Activated B cell treated with CpG ODN at 0.5 μM for 24 hours (primary cell): ENCODE measurements at regions not wholly inside any gene's neighbourhood (a gene's known extent, or its start where the extent isn't known, plus 50 kb on each side); places are given as distances from the start of the nearest gene placed in this dataset.

Source experiments
- ATAC-seq: fragments of 200-7000 bp; cut with Tn5 transposase; one replicate; pipeline ENCODE4 v1.10.0; 2021; ENCODE audit warnings: low read depth, mild to moderate bottlenecking, moderate library complexity
- CTCF ChIA-PET: fragments of 350-600 bp; sonication (Branson Sonifier 250); formaldehyde crosslinking; loops from one replicate; lab custom pipeline; 2021; ENCODE audit warnings: antibody characterized with exemption; lab: Charles Lee
- POLR2A ChIA-PET: fragments of 350-600 bp; sonication (Branson Sonifier 250); formaldehyde crosslinking; loops from one replicate; lab custom pipeline; 2021; ENCODE audit warnings: antibody characterized with exemption; lab: Charles Lee
- DNase-seq: peaks from one replicate; pipeline ENCODE4 v3.0.0; 2022
- H3K27ac Mint-ChIP-seq: one replicate; pipeline ENCODE4 v1.8.0; 2020; ENCODE audit warnings: mixed read lengths
- H3K27me3 Mint-ChIP-seq: one replicate; pipeline ENCODE4 v1.8.0; 2021; ENCODE audit warnings: mixed read lengths
- H3K36me3 Mint-ChIP-seq: one replicate; pipeline ENCODE4 v1.8.0; 2021; ENCODE audit warnings: low read depth, mixed read lengths
- H3K4me1 Mint-ChIP-seq: one replicate; pipeline ENCODE4 v1.8.0; 2021; ENCODE audit warnings: mixed read lengths
- H3K4me3 Mint-ChIP-seq: one replicate; pipeline ENCODE4 v1.8.0; 2020; ENCODE audit warnings: mild to moderate bottlenecking, mixed read lengths
- H3K9me3 Mint-ChIP-seq: one replicate; pipeline ENCODE4 v1.8.0; 2020; ENCODE audit warnings: mixed read lengths
- intact Hi-C: fragments of 100-400 bp; cut with micrococcal nuclease; formaldehyde crosslinking; loops from one replicate; pipeline ENCODE4 v1.15.1; 2024
- TF ChIP-seq, protein P1 (sequence below): fragments of 200-600 bp; IDR thresholded peaks from one replicate; pipeline ENCODE4 v1.8.0; 2022; ENCODE audit warnings: antibody characterized with exemption, mild to moderate bottlenecking

DNA sequence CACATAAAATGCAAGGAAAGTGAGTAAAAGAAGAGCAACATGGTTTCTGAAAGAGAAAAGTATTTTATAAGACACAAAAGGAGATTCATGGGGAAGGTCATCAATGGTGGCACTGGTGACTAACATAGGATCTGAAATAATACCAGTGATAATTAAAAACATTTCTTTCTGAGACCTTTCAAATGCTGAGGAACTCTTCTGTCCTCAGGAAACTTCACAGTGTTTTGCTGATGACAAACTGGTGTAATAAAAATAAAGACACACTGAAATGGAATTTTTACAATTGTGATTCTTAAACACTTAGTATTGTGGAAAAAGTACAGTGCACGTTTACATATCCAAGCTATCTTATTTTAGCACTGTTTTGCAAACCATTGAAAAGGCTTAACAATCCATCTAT, 80.4 kb upstream of the ZBTB20 start:
- no peaks in the 10 kb centered on the region for H3K4me1 Mint-ChIP-seq
- H3K36me3 Mint-ChIP-seq: no peaks in the 10 kb centered on the region
- TF ChIP-seq, protein P1, sequence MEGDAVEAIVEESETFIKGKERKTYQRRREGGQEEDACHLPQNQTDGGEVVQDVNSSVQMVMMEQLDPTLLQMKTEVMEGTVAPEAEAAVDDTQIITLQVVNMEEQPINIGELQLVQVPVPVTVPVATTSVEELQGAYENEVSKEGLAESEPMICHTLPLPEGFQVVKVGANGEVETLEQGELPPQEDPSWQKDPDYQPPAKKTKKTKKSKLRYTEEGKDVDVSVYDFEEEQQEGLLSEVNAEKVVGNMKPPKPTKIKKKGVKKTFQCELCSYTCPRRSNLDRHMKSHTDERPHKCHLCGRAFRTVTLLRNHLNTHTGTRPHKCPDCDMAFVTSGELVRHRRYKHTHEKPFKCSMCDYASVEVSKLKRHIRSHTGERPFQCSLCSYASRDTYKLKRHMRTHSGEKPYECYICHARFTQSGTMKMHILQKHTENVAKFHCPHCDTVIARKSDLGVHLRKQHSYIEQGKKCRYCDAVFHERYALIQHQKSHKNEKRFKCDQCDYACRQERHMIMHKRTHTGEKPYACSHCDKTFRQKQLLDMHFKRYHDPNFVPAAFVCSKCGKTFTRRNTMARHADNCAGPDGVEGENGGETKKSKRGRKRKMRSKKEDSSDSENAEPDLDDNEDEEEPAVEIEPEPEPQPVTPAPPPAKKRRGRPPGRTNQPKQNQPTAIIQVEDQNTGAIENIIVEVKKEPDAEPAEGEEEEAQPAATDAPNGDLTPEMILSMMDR: no peak
- no peak overlapping the region for H3K4me3 Mint-ChIP-seq
- ATAC-seq (no peak), DNase-seq (no peak)
- intact Hi-C loops: no loop called here
- no peak overlapping the region for H3K27ac Mint-ChIP-seq
- no peaks in the 10 kb centered on the region for H3K9me3 Mint-ChIP-seq
- ChIA-PET POLR2A (no interaction called here), CTCF (no interaction called here)
- H3K27me3 Mint-ChIP-seq: peaks cover 5% of the 10 kb centered on the region

DNA sequence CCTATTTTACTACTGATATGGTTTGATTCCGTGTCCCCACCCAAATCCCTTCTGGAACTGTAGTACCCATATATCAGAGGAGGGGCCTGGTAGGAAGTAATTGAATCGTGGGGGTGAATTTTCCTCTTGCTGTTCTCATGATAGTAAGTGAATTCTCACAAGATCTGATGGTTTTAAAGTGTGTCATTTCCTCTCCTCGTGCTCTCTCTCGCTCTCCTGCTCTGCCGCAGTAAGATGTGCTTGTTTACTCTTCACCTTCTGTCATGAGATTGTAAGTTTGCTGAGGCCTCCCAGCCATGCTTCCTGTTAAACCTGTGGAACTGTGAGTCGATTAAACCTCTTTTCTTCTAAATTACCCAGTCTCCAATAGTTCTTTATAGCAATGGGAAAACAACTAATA, 81.2 kb upstream of the ZBTB20 start:
- no peak overlapping the region for H3K27ac Mint-ChIP-seq
- no peaks in the 10 kb centered on the region for H3K27me3 Mint-ChIP-seq
- ATAC-seq: no peak
- TF ChIP-seq, protein P1: no peak
- H3K9me3 Mint-ChIP-seq: no peaks in the 10 kb centered on the region
- H3K4me1 Mint-ChIP-seq: no peaks in the 10 kb centered on the region
- no peaks in the 10 kb centered on the region for H3K36me3 Mint-ChIP-seq
- no peak for DNase-seq
- CTCF ChIA-PET: no interaction called here
- intact Hi-C loops: no loop called here
- POLR2A ChIA-PET: no interaction called here
- H3K4me3 Mint-ChIP-seq: no peak overlapping the region

DNA sequence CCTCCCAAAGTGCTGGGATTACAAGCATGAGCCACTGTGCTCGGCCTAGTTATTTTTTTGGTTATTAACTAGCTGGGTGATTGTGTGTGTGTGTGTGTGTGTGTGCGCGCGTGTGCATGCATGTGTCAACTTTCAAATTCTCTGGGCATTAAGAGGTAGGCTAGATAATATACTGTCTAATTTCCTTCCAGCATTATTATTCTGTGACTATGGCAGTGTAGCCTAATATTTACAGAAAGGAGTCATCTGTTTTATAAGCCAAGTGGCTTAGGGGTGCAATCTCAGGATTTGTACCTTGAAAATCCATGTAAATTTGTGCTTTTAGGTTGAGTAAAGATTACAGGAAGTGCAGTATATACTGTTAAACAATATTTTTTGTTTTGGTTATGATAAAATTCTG, 85.1 kb upstream of the ZBTB20 start:
- DNase-seq: no peak
- Mint-ChIP-seq H3K9me3 (no peaks in the 10 kb centered on the region), H3K27ac (no peak overlapping the region), H3K36me3 (no peaks in the 10 kb centered on the region), H3K27me3 (no peaks in the 10 kb centered on the region), H3K4me1 (no peaks in the 10 kb centered on the region), H3K4me3 (no peak overlapping the region)
- ChIA-PET CTCF (no interaction called here), POLR2A (no interaction called here)
- TF ChIP-seq, protein P1: no peak
- no peak for ATAC-seq
- intact Hi-C loops: no loop called here

- Mint-ChIP-seq H3K4me1 (no peaks in the 10 kb centered on the region), H3K4me3 (no peak overlapping the region), H3K27ac (no peak overlapping the region), H3K9me3 (no peaks in the 10 kb centered on the region), H3K27me3 (no peaks in the 10 kb centered on the region), H3K36me3 (no peaks in the 10 kb centered on the region)
- TF ChIP-seq, protein P1: no peak
- POLR2A ChIA-PET: no interaction called here
- ATAC-seq (no peak), DNase-seq (no peak)
- intact Hi-C loops: no loop called here
- CTCF ChIA-PET: no interaction called here
Measured at GRCh38 chr3:115233021-115233420, 85.9 kb upstream of the ZBTB20 start.

GRCh38 chr3:115236496-115236895, 89.4 kb upstream of the ZBTB20 start:
- POLR2A ChIA-PET: no interaction called here
- DNase-seq (no peak), ATAC-seq (no peak)
- intact Hi-C loops: no loop called here
- CTCF ChIA-PET: no interaction called here
- Mint-ChIP-seq H3K27ac (no peak overlapping the region), H3K9me3 (no peaks in the 10 kb centered on the region), H3K4me1 (no peaks in the 10 kb centered on the region), H3K4me3 (no peak overlapping the region), H3K36me3 (no peaks in the 10 kb centered on the region), H3K27me3 (no peaks in the 10 kb centered on the region)
- TF ChIP-seq, protein P1: no peak
